HG03066 (cell line): ENCODE measurements at regions not wholly inside any gene's neighbourhood (a gene's known extent, or its start where the extent isn't known, plus 50 kb on each side); places are given as distances from the start of the nearest gene placed in this dataset.
"Not testable (repeated sequence)": the region's sequence is repeated elsewhere in the genome, so short reads cannot be mapped to it uniquely, and the experiment has no call there.

Source experiments
- ATAC-seq: cut with Tn5 transposase; IDR thresholded peaks from one replicate; pipeline ENCODE4 v1.9.1; 2021; ENCODE audit warnings: low read depth; ENCODE audit not compliant: unreplicated experiment

DNA sequence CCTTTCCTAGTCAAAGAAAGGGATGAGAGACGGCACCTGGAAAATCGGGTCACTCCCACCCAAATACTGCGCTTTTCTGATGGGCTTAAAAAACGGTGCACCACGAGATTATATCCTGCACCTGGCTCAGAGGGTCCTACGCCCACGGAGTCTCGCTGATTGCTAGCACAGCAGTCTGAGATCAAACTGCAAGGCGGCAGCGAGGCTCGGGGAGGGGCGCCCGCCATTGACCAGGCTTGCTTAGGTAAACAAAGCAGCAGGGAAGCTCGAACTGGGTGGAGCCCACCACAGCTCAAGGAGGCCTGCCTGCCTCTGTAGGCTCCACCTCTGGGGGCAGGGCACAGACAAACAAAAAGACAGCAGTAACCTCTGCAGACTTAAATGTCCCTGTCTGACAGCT, 309.9 kb downstream of the KIF20B start:
- not testable (repeated sequence) for ATAC-seq

DNA sequence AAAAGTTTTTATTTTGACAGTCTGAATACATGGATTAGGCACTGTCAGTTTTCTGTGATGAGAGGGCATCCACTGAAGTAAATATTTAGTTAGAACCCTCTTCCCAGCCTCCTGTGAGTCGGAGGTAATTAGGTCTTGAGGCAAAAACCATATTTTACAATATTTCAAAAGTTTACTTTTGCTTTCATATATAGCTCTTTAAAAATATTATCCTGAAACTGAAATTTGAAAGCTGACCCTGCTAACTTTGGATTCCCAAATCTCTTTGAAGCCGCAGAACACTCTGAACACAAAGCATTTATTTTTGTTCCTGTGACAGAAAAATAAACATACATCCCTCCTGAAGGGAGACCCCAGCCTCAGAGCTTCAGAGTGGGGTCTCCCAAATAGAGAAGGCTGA, 317.4 kb downstream of the KIF20B start:
- no peak for ATAC-seq

DNA sequence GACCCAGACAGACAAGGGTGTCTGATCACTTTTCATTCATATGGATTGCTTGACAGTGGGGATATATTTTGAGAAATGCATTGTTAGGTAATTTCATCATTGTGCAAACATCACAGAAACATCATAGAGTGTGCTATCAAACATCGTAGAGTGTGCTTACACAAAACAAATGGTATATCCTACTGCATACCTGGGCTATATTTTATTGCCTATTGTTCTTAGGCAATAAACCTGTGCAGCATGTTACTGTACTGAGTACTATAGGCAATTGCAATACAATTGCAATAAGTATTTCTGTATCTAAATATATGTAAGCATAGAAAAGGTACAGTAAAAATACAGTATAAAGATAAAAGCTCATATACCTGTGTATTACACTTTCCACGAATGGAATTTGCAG, 319.1 kb downstream of the KIF20B start:
- ATAC-seq: no peak

DNA sequence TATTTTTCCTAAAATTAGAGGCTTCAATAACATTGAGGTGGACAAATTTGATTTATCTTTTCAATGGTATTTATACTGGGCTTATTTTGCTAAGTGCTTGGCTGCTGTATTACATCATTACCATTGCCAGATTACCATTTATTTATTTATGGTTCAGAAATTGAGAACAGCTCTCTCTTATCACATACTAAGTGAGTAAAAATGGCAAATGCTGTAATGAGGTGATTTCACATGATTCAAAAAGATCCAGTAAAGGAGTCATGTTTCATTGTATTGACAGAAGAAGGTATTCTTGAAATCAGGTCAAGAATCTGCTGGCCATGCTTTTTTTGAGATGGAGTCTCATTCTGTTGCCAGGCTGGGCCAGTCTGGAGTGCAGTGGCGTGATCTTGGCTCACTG, 322.6 kb downstream of the KIF20B start:
- ATAC-seq: no peak

DNA sequence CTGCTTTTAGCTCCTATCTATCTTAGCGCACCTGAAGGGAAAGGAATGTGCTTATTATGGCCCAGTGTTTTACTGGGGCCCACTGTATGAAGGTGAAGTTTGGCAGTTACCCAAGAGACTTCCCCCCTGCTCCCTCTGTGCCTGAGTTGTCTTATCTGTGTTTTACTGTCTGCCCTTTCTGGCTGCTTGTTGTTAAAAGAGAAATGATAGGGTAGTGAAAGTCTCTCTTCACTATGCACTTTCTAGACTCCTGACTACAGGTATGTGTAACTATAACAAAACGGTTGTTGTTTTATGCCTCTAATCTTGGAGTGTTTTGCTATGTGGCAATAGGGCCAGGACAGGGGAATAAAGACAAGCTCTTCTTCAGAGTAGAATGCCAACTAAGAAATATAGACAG, 326.9 kb downstream of the KIF20B start:
- ATAC-seq: no peak

DNA sequence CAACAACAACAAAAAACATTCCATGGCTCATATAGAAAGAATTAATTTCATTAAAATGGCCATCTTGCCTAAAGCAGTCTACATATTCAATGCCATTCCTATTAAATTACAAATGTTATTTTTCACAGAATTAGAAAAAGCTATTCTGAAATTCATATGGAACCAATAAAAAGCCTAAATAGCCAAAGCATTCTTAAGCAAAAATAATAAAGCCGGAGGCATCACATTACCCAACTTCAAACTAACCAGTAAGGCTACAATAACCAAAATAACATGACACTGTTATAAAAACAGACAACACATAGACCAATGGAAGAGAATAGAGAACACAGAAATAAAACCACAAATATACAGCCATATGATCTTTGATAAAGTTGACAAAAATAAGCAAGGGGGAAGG, 330.4 kb downstream of the KIF20B start:
- ATAC-seq: no peak

DNA sequence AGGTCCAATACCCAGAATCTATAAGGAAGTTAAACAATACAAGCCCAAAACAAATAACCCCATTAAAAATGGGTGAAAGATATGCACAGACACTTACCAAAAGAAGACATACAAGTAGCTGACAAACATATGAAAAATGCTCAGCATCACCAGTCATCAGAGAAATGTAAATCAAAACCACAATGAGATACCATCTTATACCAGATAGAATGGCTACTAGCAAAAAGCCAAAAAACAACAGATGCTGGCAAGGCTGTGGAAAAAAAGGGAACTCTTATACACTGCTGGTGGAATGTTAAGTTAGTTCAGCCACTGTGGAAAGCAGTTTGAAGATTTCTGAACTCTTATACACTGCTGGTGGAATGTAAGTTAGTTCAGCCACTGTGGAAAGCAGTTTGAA, 331.1 kb downstream of the KIF20B start:
- no peak for ATAC-seq

DNA sequence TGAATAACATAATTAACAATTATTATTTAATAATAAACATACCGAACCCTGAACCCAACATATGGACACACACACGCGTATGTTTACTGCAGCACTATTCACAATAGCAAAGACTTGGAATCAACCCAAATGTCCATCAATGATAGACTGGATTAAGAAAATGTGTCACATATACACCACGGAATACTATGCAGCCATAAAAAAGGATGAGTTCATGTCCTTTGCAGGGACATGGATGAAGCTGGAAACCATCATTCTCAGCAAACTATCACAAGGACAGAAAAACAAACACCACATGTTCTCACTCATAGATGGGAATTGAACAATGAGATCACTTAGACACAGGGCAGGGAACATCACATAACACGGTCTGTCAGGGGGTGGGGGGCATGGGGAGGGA, 333.5 kb downstream of the KIF20B start:
- not testable (repeated sequence) for ATAC-seq

DNA sequence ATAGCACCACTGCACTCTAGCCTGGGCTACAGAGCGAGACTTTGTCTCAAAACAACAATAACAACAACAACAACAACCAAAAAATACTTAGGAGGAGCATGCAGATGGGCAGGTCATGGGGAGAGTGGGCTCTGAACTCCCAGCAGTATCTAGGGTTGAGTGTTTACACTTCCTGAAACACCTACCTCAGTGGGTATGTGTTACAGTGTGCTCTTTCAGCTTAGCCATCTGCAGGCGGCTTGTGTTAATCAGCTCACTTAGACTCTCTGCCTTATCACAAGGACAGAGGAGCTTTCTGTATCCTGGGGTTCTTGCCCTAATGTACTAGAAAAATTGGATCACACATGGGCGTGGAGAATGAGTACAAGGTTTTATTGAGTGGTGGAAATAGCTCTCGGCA, 340.2 kb downstream of the KIF20B start:
- no peak for ATAC-seq

DNA sequence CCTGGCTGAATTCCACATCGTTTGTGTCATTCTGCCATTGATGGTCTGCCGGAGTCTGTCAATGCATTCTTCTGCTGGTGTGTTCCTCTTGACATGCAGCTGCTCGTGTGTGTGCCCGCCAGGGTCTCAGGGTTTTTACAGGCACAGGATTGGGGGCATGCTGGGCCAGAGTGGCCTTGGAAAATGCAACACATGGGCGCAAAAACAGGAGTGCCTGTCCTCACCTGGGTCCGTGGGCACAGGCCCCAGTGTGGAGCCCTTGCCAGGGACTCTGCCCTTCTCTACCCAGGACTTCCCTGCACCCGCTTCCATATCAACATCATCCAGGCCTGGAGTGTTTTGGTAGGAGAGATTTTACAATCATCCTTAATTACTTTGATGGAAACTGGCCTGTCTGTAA, 340.7 kb downstream of the KIF20B start:
- no peak for ATAC-seq

DNA sequence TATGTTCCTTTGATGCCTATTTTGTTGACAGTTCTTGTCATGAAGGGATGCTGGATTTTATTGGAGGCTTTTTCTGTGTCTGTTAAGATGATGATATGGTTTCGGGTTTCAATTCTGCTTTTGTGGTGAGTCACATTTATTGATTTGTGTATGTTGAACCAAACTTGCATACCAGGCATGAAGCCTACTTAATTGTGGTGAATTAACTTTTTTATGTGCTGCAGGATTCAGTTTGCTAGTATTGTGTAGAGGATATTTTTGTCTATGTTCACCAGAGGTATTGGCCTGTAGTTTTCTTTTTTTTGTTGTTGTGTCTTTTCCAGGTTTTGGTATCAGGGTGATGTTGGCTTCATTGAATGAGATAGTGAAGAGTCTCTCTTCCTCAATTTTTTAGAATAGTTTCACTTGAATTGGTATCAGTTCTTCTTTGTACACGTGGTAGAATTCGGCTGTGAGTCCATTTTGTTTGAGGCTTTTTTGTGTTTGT, 345.9 kb downstream of the KIF20B start:
- peak; percentile 82 for ATAC-seq

DNA sequence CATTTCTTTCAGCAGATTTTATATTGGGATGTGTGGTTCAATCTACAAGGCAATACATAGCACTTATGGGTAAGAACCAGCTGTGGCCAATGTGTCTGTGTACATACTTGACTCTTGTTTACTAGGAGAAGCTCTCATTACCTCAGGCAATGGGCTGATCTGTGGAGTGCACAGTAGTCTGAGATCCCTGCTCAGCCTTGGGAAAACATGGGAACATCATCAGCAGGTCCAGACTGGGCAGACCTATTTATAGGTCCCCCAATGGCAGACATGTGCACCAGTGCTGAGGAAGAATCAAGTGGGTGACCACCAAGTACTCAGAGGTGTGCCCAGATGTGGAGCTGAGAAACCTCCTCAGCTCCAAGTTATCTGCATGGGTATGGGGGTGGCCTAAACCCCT, 349.7 kb downstream of the KIF20B start:
- peak; percentile 2 for ATAC-seq

DNA sequence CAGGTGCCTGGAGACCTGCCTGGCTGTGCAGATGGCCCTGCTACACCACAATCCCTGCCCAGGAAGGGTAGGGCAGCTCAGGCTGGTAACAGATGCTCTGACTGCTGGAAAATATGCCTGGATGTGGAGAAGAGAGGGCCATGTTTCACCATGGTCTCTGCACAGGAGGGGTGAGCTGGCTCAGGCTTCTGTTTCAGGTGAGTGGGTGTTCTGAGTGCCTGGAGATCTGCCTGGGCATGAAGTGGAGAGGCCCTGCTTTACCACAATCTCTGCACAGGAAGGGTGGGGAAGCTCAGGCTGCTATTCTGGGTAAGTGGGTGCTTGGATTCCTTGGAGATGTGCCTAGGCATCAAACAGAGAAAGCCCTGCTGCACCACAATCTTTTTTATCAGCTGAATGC, 350.1 kb downstream of the KIF20B start:
- peak; percentile 33 for ATAC-seq

DNA sequence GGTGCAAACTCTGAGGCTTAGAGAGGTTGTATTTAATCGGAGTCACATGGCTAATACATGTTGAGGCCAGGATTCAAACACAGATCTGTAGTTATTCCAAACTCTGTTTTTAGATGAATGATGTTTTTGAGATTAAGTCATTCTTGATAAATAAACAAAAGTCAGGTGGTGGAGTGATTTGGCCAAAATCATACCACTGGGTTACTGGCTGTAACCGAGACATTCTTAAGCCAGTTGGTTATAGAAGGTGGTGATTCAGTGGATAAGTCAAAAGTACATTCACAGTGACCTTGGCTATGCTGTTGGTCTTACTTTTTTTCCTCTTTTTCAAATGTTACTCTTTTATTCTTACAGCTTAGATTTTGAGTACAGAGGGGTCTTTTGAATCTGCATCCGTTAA, 361.4 kb downstream of the KIF20B start:
- no peak for ATAC-seq

DNA sequence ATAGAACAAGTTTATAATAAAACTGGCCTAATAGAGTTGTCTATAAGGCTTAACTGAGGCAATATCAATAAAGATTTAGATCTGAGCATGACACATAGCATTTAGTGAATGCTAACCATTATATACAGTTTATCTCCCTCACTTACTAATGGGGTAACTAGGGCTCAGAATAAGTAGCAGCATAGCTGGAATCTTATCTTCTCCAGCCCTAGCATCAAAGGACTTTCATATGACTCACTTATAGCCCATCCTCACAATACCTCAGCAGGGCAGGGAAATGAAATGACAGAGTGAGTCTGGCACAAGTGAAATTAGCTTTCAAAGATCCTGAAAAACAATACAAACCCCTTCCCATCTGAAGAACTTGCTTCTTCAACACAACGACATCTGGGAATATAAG, 362.9 kb downstream of the KIF20B start:
- no peak for ATAC-seq

DNA sequence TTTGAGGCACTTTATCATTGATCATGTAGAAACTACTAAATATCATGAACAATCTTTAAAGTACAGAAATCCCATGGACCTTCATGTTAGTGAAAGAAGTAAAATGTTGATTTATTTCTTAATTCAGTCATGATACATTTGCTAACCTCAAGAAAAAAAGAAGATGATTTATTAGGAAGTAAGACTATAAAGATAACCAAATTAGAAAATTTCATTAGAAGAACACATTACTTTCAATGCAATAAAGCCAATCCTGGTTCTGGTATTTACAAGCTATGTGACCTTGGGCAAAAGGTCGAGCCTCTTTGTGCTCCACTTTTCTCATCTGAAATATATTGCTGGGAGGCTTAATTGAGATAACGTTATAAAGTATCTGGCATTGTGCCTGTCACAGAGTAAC, 365.0 kb downstream of the KIF20B start:
- ATAC-seq: no peak

DNA sequence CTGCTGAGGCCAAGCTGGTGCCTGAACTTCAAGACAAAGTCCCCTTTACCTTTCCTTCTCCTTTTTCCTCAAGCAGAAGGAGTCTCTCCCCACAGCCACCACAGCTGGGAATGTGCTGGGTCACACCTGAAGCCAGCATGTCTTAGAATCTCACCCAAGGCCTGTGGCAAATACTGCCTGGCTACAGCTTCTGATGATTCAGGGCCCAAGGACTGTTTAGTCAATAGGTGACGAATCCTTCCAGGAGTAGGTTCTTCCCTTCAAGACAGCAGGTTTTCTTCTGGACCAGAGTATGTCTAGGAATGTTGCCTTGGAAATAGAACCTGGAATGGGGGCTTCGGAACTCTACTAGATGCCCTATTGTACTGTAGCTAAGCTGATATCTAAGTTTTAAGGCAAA, 374.6 kb downstream of the KIF20B start:
- ATAC-seq: no peak

DNA sequence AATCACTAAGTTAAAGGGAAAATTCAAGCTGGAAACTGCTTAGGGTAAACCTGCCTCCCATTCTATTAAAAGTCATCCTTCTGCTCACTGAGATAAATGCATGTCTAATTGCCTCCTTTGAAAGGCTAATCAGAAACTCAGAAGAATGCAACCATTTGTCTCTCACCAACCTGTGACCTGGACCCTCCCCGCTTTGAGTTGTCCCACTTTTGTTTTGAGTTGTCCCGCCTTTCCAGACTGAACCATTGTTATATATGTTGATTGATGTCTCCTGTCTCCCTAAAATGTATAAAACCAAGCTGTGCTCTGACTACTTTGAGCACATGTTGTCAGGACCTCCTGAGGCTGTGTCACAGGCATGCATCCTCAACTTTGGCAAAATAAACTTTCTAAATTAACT, 378.4 kb downstream of the KIF20B start:
- no peak for ATAC-seq

DNA sequence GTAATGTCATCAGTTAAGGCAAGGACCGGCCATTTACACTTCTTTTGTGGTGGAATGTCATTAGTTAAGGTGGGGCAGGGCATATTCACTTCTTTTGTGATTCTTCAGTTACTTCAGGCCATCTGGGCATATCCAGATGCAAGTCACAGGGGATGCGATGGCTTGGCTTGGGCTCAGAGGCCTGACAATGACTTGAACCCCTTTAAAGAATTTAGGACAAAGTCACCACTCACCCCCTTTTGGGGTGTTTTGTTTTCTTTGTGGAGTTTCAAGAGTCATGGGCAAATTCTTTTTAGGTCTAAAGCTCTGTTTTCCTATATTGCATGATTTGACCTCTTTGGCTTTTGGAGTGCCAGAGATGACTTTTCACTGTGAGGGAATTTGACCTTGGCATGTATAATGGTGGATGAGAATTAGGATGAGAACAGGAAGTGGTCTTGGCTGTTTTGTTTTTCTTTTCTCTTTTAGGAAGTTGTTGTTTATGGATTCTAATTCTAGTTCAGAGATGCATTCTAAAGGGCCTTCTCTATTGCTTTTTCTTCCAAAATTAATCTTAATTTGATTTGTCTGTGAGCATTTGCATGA, 385.3 kb downstream of the KIF20B start:
- not testable (repeated sequence) for ATAC-seq

DNA sequence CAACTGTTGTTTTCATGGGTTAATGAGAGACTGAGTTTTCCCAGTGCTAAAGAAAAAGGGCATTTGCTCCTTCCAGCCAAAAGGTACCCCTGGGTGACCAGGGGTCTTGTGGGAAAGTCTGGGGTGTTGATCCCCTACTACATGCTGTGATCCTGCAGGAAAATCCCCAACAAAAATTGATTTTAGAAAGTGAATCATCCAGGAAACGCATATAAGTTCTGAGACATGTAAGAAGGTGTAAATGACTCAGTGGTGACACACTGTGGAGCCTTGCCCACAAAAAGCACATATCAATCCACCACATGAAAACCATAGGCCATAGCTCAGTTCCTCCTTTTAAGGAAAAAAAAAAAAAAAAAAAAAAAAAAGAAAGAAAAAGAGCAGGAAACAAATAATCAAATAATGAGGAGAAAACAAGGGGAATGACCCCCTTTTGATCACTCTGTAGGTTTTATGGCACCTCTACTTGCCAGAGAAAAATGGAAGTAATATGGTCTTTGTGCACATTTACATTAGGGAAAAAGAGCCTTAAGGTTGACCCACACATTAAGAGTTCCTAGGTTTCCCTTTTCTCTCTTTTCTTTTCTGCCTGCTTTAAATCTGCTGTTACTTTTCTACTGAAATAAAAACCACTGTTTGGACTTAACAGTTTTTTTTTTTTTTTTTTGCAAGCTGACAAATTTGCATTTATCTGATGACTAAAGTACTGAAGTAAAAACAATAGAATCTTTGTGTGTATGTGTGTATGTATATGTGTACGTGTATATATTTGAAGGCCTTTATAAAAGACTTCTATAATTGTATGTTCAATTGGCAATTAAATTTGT, 386.0 kb downstream of the KIF20B start:
- peak; percentile 100 for ATAC-seq

DNA sequence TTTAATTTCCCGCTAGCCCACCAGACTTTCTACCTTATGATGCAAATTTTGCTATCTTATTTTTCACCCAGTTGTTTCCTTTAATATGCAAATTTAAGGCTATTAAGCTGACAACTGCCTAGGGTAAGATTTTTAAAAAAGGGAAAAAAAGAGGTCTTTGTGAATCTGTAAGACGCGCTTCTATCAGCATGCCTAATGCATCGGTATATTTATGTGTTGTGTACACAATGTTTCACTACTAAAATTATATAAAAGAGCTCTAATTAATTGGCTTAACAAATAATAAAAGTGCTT, 386.6 kb downstream of the KIF20B start:
- ATAC-seq: no peak

DNA sequence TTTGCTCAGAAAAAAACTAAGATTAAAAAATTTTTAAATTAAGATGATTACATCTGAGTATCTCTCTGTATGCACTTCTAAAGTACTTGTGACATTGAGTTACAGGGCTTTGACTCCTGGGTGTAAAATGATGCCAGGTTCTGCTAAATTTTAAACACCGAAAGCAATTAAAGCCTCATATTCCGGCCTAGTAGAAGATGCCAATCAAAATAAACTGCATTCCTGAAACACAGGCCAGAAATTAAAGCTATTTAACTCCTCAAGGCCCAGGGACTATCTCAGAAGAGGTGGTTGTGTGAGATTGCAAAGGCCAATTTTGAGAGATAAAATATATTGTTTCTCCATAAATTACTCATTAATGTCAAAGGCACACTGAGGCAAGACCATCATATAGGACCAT, 388.3 kb downstream of the KIF20B start:
- no peak for ATAC-seq
